Stimulated activated CD4-positive, alpha-beta T cell treated with anti-CD3 and anti-CD28 coated beads, TNF-alpha, amount 100 ng/mL, for 4 hours (primary cell): ENCODE measurements at regions not wholly inside any gene's neighbourhood (a gene's known extent, or its start where the extent isn't known, plus 50 kb on each side); places are given as distances from the start of the nearest gene placed in this dataset.

ENCODE experiments used
- DNase-seq, 3 experiments: peaks; one replicate each; pipeline ENCODE4 v3.0.0-alpha.2; 2020; ENCODE audit warnings: low read depth in 3 of 3

GRCh38 chr4:1464581-1465171 is 58.4 kb upstream of the NKX1-1 start:
- no peak for DNase-seq

DNA sequence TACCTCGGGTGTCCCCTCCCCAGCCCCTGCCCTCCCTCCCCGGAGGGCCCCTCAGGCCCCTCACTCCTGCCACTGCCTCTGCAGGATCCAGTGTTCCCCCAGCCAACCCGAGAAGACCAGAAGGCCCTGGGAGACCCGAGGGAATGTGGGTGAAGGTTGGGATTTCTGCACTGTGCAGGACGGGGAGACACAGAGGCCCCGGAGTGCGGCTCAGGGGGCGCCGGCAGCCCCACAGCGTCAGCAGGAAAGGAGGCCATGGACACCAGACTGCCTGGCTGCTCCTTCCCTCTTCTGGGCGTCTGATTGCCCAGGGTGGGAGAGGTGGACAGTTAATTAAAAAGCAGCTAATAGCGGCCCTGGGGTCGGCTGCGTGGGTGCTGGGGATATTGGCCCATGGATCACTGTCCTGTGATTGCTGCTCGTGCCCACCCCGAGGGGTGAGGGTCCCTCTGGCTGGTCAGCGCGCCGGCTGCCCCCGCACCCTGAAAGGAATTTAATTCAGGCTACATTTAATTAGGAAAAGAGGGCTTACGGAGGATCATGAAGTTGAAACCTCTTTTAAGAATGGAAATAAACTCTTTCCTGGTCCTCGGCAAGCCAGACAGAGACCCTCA is 57.8 kb upstream of the NKX1-1 start:
- no peak for DNase-seq

GRCh38 chr4:1463088-1463926 is 57.1 kb upstream of the NKX1-1 start:
- DNase-seq, result no peak

DNA sequence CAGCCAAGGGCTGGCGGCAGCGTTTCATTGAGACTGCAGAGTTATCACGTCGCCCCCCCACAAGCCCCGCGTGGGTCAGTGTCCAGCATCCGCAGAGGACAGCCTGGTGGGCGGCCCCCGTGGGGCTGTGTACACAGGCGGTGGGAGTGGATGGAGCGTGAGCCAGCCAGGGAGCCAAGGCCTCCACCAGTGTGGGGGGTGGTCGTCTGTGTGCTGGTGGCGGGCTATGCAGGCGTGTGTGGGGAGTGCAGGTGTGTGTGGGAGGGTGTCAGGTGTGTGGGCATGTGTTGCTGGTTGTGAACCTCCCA is 56.5 kb upstream of the NKX1-1 start:
- no peak for DNase-seq

DNA sequence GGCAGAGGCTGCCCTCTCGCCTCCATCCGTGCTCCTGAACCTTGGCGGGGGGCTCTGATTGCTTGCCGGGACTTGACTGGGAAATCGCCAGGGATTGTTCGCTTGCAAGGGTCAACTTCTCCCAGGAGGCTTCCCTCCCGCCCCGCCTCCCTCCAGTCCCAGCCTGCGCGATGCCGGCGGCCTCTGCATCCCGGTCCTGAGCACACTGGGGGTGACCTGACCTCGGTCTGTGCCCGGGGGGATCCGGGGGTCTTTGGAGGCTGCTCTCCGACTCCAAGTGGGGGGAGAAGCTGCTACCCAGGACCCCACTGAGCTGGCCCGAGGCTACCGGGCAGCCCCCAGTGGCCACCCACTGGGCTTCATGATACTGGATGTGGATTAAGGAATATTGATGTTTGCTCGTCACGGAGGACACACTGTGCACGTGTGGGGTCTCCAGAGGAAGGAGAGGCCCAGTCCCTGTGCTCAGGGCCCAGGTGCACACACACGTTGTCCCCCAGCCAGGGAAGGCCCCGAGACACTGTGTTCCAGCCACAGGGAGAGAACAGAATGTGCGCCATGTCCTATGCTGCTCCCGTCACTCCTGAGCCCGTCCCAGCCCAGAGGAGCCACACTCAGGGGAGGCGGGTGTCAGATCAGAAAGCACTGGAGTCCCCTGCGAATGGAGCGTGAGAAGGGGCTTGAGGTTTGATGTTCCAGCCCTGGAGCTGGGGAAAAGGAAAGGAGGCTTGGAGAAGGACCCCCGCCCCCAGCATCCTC is 55.9 kb upstream of the NKX1-1 start:
- no peak for DNase-seq

DNA sequence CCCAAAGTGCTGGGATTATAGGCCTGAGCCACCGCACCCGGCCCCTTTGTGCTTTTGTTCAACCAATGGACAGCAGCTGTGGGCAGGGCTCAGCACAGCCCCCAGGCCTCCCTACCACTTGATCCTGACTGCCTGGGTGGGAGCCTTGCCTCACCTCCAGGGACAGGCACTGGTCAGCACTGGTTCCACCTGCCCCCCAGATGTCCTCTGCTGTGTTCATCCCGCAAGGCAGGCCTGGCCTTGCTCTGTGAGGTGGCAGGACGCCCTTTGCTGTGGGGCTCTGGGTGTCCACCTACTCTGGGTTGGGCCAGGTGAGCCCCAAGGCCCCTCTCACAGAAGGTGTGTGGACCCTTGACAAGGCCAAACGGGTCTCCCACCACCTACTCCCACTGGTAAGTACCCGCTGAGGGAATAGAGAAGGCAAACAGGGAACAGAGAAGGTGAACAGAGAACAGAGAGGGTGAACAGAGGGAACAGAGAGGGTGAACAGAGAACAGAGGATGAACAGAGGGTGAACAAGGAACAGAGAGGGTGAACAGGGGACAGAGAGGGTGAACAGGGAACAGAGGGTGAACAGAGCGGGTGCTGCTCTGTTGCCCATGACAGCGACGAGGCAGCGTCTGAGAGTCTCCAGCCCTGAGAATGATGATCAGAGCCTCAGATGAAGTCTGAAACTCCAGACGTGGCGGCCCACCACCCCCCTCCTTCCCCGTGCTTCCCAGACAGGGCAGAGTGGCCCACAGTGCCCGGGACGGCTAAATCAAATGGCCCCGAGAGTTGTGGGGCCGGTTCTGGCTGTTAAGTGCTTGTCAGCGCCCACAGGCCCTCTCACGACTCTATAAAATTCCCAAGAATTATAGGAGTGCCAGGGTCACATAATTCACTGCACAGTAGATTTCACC is 55.0 kb upstream of the NKX1-1 start:
- no peak for DNase-seq

DNA sequence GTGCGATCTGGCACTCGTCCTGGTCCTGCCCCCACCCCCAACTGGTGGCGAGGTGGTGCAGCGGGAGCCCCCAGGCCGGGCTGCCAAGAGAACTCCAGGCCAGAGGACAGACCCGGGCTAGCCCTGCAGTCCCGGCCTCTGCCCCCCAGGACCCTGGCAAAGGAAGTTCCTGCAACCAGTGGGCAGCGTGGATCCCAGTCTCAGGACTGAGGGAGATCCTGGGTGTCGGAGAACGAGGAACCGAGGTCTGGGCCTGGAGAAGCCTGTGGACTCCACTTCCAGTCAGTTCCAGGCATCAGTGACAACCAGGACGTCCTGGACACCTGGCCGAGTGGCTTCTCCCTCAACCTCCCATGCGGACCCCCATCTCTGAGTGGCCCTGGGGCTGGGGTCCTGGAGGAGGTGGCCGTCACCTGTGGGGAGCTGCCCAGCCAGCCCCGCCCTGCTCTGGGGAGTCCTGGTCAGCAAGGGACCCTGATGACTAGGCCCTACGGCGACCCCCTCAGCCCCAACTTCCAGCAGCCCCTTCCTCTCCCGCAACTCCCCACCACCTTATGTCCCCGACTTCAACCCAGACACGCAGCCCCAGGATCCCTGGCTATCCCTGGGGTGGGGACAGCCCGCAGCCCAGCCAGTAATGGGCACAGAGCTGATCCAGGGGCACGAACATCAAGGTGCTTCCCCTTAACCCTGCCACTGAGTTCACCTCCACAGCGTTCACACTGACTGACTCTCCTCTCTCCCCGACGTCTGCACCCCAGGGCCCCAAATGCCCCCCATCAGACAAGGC is 53.7 kb upstream of the NKX1-1 start:
- no peak for DNase-seq

- DNase-seq, result no peak
These were observed 53.0 kb upstream of the NKX1-1 start for GRCh38 chr4:1459081-1459721.

DNA sequence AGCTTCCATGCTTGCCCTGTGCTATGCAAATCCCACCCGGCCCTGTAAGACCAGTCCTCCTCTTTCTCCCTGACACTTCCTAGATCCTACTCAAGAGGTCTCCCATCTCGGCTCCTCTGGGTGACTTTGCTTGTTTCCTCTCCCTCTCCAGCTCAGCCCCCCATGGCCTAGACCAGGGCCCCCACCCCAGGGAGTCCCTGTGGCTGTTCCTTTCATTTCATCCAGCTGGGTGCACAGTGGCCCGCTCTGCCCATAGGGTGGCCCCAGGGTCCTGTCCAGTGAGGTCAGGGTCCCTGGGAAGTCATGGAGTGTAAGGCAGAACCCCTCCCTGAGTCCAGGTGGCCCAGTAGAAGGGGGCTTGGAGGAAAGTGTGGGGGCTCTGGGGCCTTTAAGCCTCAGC is 52.3 kb upstream of the NKX1-1 start:
- DNase-seq, result no peak
